ENCODE measurements at regions not wholly inside any gene's neighbourhood (a gene's known extent, or its start where the extent isn't known, plus 50 kb on each side); places are given as distances from the start of the nearest gene placed in this dataset.

GRCh38 chr4:60019180-60019579 lies 1180.9 kb upstream of the ADGRL3 start:
- TF ChIP-seq GATA2 (IDR thresholded peaks at IDR 0.05; ENCODE audit: low read depth, low read length) (no peak), GATA3 (IDR thresholded peaks at IDR 0.05; ENCODE audit: low read depth, low read length) (no peak)
